ENCODE measurements at regions not wholly inside any gene's neighbourhood (a gene's known extent, or its start where the extent isn't known, plus 50 kb on each side); places are given as distances from the start of the nearest gene placed in this dataset.
A peak's percentile ranks its signal among the peaks of the same experiment; 100 is the strongest.

- no peak for TF ChIP-seq CTCF (conservative IDR thresholded peaks at IDR 0.05)
- Mint-ChIP-seq H3K4me1 (peaks cover 52% of the 10 kb centered on the region), H3K36me3 (ENCODE audit: low read depth) (no peaks in the 10 kb centered on the region), H3K27ac (ENCODE audit: unreplicated experiment) (no peak overlapping the region), H3K27me3 (ENCODE audit: low read depth) (peaks cover 21% of the 10 kb centered on the region), H3K9me3 (no peaks in the 10 kb centered on the region), H3K4me3 (no peak overlapping the region)
- DNase-seq (ENCODE audit: low read depth, low spot score), result no peak
Measured at GRCh38 chr12:131578828-131579470, 131.9 kb upstream of the SFSWAP start.

- no peak for TF ChIP-seq CTCF (conservative IDR thresholded peaks at IDR 0.05)
- H3K36me3 Mint-ChIP-seq (ENCODE audit: low read depth), result no peaks in the 10 kb centered on the region
- H3K9me3 Mint-ChIP-seq, result no peaks in the 10 kb centered on the region
- H3K4me1 Mint-ChIP-seq, result peaks cover 24% of the 10 kb centered on the region
- DNase-seq (ENCODE audit: low read depth, low spot score), result no peak
- H3K27me3 Mint-ChIP-seq (ENCODE audit: low read depth), result peaks cover 14% of the 10 kb centered on the region
- H3K27ac Mint-ChIP-seq (ENCODE audit: unreplicated experiment), result no peak overlapping the region
- no peak overlapping the region for H3K4me3 Mint-ChIP-seq
Measured at GRCh38 chr12:131583090-131583712, 127.7 kb upstream of the SFSWAP start.

GRCh38 chr12:131586269-131586668, 124.6 kb upstream of the SFSWAP start:
- H3K27me3 Mint-ChIP-seq (ENCODE audit: low read depth), result no peaks in the 10 kb centered on the region
- no peaks in the 10 kb centered on the region for H3K36me3 Mint-ChIP-seq (ENCODE audit: low read depth)
- no peak overlapping the region for H3K4me3 Mint-ChIP-seq
- no peak overlapping the region for H3K27ac Mint-ChIP-seq (ENCODE audit: unreplicated experiment)
- H3K9me3 Mint-ChIP-seq, result no peaks in the 10 kb centered on the region
- TF ChIP-seq CTCF (conservative IDR thresholded peaks at IDR 0.05), result no peak
- DNase-seq (ENCODE audit: low read depth, low spot score), result no peak
- H3K4me1 Mint-ChIP-seq, result peaks cover 13% of the 10 kb centered on the region

GRCh38 chr12:131586761-131587160, 124.1 kb upstream of the SFSWAP start:
- no peak overlapping the region for H3K27ac Mint-ChIP-seq (ENCODE audit: unreplicated experiment)
- H3K27me3 Mint-ChIP-seq (ENCODE audit: low read depth), result no peaks in the 10 kb centered on the region
- peaks cover 13% of the 10 kb centered on the region for H3K4me1 Mint-ChIP-seq
- H3K4me3 Mint-ChIP-seq, result no peak overlapping the region
- no peak for TF ChIP-seq CTCF (conservative IDR thresholded peaks at IDR 0.05)
- DNase-seq (ENCODE audit: low read depth, low spot score), result no peak
- no peaks in the 10 kb centered on the region for H3K36me3 Mint-ChIP-seq (ENCODE audit: low read depth)
- no peaks in the 10 kb centered on the region for H3K9me3 Mint-ChIP-seq

GRCh38 chr12:131587565-131587964, 123.3 kb upstream of the SFSWAP start:
- no peak overlapping the region for H3K4me3 Mint-ChIP-seq
- H3K27ac Mint-ChIP-seq (ENCODE audit: unreplicated experiment), result peak overlapping the region; percentile 46
- H3K4me1 Mint-ChIP-seq, result peaks cover 13% of the 10 kb centered on the region
- H3K36me3 Mint-ChIP-seq (ENCODE audit: low read depth), result no peaks in the 10 kb centered on the region
- TF ChIP-seq CTCF (conservative IDR thresholded peaks at IDR 0.05), result no peak
- no peaks in the 10 kb centered on the region for H3K27me3 Mint-ChIP-seq (ENCODE audit: low read depth)
- no peaks in the 10 kb centered on the region for H3K9me3 Mint-ChIP-seq
- DNase-seq (ENCODE audit: low read depth, low spot score), result no peak

All from neural crest cell (in vitro differentiated cells).